HEK293 (cell line): ENCODE measurements at regions not wholly inside any gene's neighbourhood (a gene's known extent, or its start where the extent isn't known, plus 50 kb on each side); places are given as distances from the start of the nearest gene placed in this dataset.
A peak's percentile ranks its signal among the peaks of the same experiment; 100 is the strongest.

ENCODE experiments used
- CTCF ChIA-PET: fragments of 350-600 bp; formaldehyde crosslinking; extraction: SDS; loops from one replicate; lab custom pipeline; 2021; ENCODE audit warnings: antibody characterized with exemption; lab: Yijun Ruan, JAX
- POLR2A ChIA-PET: fragments of 300-600 bp; formaldehyde crosslinking; extraction: SDS; loops from one replicate; lab custom pipeline; 2020; ENCODE audit warnings: antibody characterized with exemption, inconsistent platforms; lab: Yijun Ruan, JAX
- H3K27ac ChIP-seq: fragments of 200-500 bp; sonication (Bioruptor generic); 2 replicates; pipeline ENCODE4 v1.5.1; 2014; ENCODE audit warnings: low read depth, low read length, control low read depth, inconsistent platforms; ENCODE audit errors: extremely low read depth
- H3K36me3 ChIP-seq, 2 experiments: fragments of 200-500 bp in 1 of 2; sonication (Bioruptor generic) in 1 of 2; 1 replicate in 1 of 2; 2 replicates in 1 of 2; pipeline ENCODE4 v1.5.1; 2014 to 2017; ENCODE audit warnings: inconsistent platforms in 2 of 2, low read length in 2 of 2; ENCODE audit not compliant: control insufficient read depth in 2 of 2, insufficient read depth in 1 of 2
- H3K4me1 ChIP-seq: fragments of 200-500 bp; sonication (Bioruptor generic); 2 replicates; pipeline ENCODE4 v1.5.1; 2014; ENCODE audit warnings: mild to moderate bottlenecking, low read length, inconsistent platforms; ENCODE audit not compliant: control insufficient read depth, insufficient read depth
- H3K4me3 ChIP-seq: 2 replicates; pipeline ENCODE4 v1.5.1; 2011; ENCODE audit warnings: low read depth, mild to moderate bottlenecking, control low read depth, low read length, moderate library complexity
- H3K9me3 ChIP-seq: fragments of 200-500 bp; sonication (Bioruptor generic); 2 replicates; pipeline ENCODE4 v1.5.1; 2014; ENCODE audit warnings: low read depth, low read length, inconsistent platforms; ENCODE audit not compliant: control insufficient read depth, insufficient read depth
- HOXD13 ChIP-seq: sonication (generic); formaldehyde crosslinking; IDR thresholded peaks from 2 replicates; pipeline ENCODE4 v1.8.0; 2022; ENCODE audit warnings: missing genetic modification reagents, borderline replicate concordance
- KLF7 ChIP-seq: fragments of 450-650 bp; formaldehyde crosslinking; IDR thresholded peaks from 2 replicates; pipeline ENCODE4 v1.5.1; 2016; ENCODE audit warnings: missing biosample characterization, missing genetic modification characterization, borderline replicate concordance
- YY2 ChIP-seq: fragments of 450-650 bp; formaldehyde crosslinking; IDR thresholded peaks from 2 replicates; pipeline ENCODE4 v1.5.1; 2016; ENCODE audit warnings: missing biosample characterization, missing genetic modification characterization
- ZNF138 ChIP-seq: fragments of 450-650 bp; formaldehyde crosslinking; IDR thresholded peaks from 2 replicates; pipeline ENCODE4 v1.5.1; 2016; ENCODE audit warnings: missing biosample characterization, missing genetic modification characterization, borderline replicate concordance
- ZNF174 ChIP-seq: fragments of 450-650 bp; formaldehyde crosslinking; IDR thresholded peaks from 2 replicates; pipeline ENCODE4 v1.5.0; 2017; ENCODE audit warnings: missing biosample characterization, mild to moderate bottlenecking, missing genetic modification characterization
- ZNF175 ChIP-seq: fragments of 450-650 bp; formaldehyde crosslinking; IDR thresholded peaks from 2 replicates; pipeline ENCODE4 v1.5.1; 2016; ENCODE audit warnings: missing biosample characterization, missing genetic modification characterization
- ZNF202 ChIP-seq: fragments of 450-650 bp; formaldehyde crosslinking; IDR thresholded peaks from 2 replicates; pipeline ENCODE4 v1.5.1; 2016; ENCODE audit warnings: missing biosample characterization, missing genetic modification characterization, borderline replicate concordance
- ZNF239 ChIP-seq: fragments of 450-650 bp; formaldehyde crosslinking; IDR thresholded peaks from 2 replicates; pipeline ENCODE4 v1.5.1; 2016; ENCODE audit warnings: missing biosample characterization, missing genetic modification characterization
- ZNF335 ChIP-seq: fragments of 450-650 bp; formaldehyde crosslinking; conservative IDR thresholded peaks from 2 replicates; pipeline ENCODE4 v1.5.1; 2016; ENCODE audit warnings: missing biosample characterization, missing genetic modification characterization
- ZNF366 ChIP-seq: fragments of 450-650 bp; formaldehyde crosslinking; conservative IDR thresholded peaks from 2 replicates; pipeline ENCODE4 v1.5.1; 2016; ENCODE audit warnings: missing biosample characterization, missing genetic modification characterization
- ZNF391 ChIP-seq: fragments of 450-650 bp; formaldehyde crosslinking; IDR thresholded peaks from 2 replicates; pipeline ENCODE4 v1.5.1; 2016; ENCODE audit warnings: low read depth, missing biosample characterization, missing genetic modification characterization, borderline replicate concordance
- ZNF501 ChIP-seq: fragments of 450-650 bp; formaldehyde crosslinking; IDR thresholded peaks from 2 replicates; pipeline ENCODE4 v1.5.1; 2016; ENCODE audit warnings: missing biosample characterization, missing genetic modification characterization
- ZNF529 ChIP-seq: fragments of 450-650 bp; formaldehyde crosslinking; IDR thresholded peaks from 2 replicates; pipeline ENCODE4 v1.5.1; 2017; ENCODE audit warnings: missing genetic modification characterization, missing biosample characterization; ENCODE audit not compliant: insufficient replicate concordance
- ZNF555 ChIP-seq: fragments of 450-650 bp; formaldehyde crosslinking; conservative IDR thresholded peaks from 2 replicates; pipeline ENCODE4 v1.5.1; 2017; ENCODE audit warnings: missing biosample characterization, mild to moderate bottlenecking, missing genetic modification characterization, inconsistent platforms
- ZNF600 ChIP-seq: fragments of 450-650 bp; formaldehyde crosslinking; IDR thresholded peaks from 2 replicates; pipeline ENCODE4 v1.5.1; 2016; ENCODE audit warnings: missing biosample characterization, missing genetic modification characterization
- ZNF610 ChIP-seq: fragments of 450-650 bp; formaldehyde crosslinking; IDR thresholded peaks from 2 replicates; pipeline ENCODE4 v1.5.1; 2016; ENCODE audit warnings: missing biosample characterization, missing genetic modification characterization, borderline replicate concordance
- ZNF623 ChIP-seq: fragments of 450-650 bp; formaldehyde crosslinking; IDR thresholded peaks from 2 replicates; pipeline ENCODE4 v1.5.1; 2016; ENCODE audit warnings: missing biosample characterization, missing genetic modification characterization
- ZNF707 ChIP-seq: fragments of 450-650 bp; formaldehyde crosslinking; IDR thresholded peaks from 2 replicates; pipeline ENCODE4 v1.5.1; 2016; ENCODE audit warnings: missing biosample characterization, missing genetic modification characterization
- ZNF843 ChIP-seq: fragments of 450-650 bp; formaldehyde crosslinking; IDR thresholded peaks from 2 replicates; pipeline ENCODE4 v1.5.1; 2016; ENCODE audit warnings: missing biosample characterization, missing genetic modification characterization
- ZXDB ChIP-seq: fragments of 450-650 bp; formaldehyde crosslinking; IDR thresholded peaks from 2 replicates; pipeline ENCODE4 v1.5.1; 2016; ENCODE audit warnings: missing biosample characterization, missing genetic modification characterization
- TF ChIP-seq, protein P1 (sequence below): fragments of 450-650 bp; formaldehyde crosslinking; IDR thresholded peaks from 2 replicates; pipeline ENCODE4 v1.5.1; 2016; ENCODE audit warnings: missing biosample characterization, missing genetic modification characterization
- TF ChIP-seq, protein P2 (sequence below): fragments of 450-650 bp; formaldehyde crosslinking; IDR thresholded peaks from 2 replicates; pipeline ENCODE4 v1.5.1; 2016; ENCODE audit warnings: missing biosample characterization, missing genetic modification characterization, low read depth
- TF ChIP-seq, protein P3 (sequence below): fragments of 450-650 bp; formaldehyde crosslinking; IDR thresholded peaks from 2 replicates; pipeline ENCODE4 v1.5.1; 2016; ENCODE audit warnings: missing biosample characterization, missing genetic modification characterization
- TF ChIP-seq, protein P4 (sequence below): fragments of 450-650 bp; formaldehyde crosslinking; IDR thresholded peaks from 2 replicates; pipeline ENCODE4 v1.5.1; 2017; ENCODE audit warnings: missing biosample characterization, missing genetic modification characterization

DNA sequence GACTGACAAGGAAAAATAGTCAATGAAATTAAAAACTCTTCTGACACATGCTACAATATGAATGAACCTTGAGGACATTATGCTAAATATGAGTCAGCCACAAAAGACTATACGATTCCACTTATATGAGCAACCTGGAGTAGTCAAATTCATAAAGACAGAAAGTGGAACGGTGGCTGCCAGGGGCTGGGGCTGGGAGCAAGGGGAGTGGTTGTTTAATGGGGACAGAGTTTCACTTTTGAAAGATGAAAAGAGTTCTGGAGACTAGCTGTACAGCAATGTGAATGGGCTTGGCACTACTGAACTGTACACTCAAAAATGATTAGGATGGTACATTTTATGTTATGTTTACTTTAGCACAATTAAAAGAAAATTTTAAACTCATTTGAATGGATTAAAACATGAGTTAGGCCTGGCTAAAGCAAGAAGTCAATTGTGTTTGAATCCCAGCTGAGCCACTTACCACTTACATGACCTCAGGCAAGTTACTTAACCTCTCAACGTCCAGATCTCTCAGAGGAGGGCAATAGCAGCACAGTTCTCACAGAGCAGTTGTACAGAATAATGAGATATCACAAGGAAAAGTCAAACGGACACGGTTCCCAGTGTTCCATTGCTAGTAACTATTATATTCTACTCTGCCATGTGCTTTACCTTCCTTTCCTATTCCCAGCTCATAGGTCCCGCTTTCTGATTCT, 102.5 kb downstream of the SPTSSA start:
- Histone ChIP-seq H3K9me3 (no peaks in the 10 kb centered on the region), H3K4me1 (no peaks in the 10 kb centered on the region), H3K4me3 (no peak overlapping the region), H3K27ac (no peak overlapping the region), H3K36me3 (no peaks in the 10 kb centered on the region)
- no peak for TF ChIP-seq ZNF843
- 0 out of 2 replicates have a peak, but pooled peaks have one; percentile 13 for TF ChIP-seq ZNF610 (tag by site-specific recombination)
- ChIA-PET POLR2A (interaction anchor here (0.5 kb wide), 1 partner anchor 128 kb away, joined by 6 read pairs; no protein-coding TSS in a partner anchor), CTCF (interaction anchor here (2.5 kb wide), 1 partner anchor 28 kb away, joined by 10 read pairs; no protein-coding TSS in a partner anchor)

DNA sequence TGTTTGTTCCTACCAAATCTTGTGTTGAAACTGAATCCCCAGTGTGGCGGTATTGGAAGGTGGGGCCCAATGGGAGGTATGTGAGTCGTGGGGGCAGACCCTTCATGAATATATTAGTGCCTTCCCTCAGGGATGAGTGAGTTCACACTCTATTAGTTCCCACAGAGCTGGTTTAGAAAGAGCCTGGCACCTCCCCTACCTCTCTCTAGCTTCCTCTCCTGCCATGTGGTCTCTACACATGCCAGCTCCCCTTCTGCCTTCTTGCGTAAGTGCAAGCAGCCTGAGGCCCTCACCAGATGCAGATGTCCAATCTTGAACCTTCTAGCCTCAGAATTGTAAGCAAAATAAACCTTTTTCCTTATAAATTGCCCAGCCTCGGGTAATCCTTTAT, 105.8 kb downstream of the SPTSSA start:
- CTCF ChIA-PET, result interaction anchor here (0.6 to 2.2 kb wide), 3 partner anchors 16 to 33 kb away, joined by 3 to 7 read pairs (median 3); no protein-coding TSS in a partner anchor
- H3K4me3 ChIP-seq, result no peak overlapping the region
- H3K9me3 ChIP-seq, result no peaks in the 10 kb centered on the region
- no peaks in the 10 kb centered on the region for H3K36me3 ChIP-seq
- no peak overlapping the region for H3K27ac ChIP-seq
- no peaks in the 10 kb centered on the region for H3K4me1 ChIP-seq
- no peak for TF ChIP-seq ZNF707 (tag by site-specific recombination)
- TF ChIP-seq, protein P1, sequence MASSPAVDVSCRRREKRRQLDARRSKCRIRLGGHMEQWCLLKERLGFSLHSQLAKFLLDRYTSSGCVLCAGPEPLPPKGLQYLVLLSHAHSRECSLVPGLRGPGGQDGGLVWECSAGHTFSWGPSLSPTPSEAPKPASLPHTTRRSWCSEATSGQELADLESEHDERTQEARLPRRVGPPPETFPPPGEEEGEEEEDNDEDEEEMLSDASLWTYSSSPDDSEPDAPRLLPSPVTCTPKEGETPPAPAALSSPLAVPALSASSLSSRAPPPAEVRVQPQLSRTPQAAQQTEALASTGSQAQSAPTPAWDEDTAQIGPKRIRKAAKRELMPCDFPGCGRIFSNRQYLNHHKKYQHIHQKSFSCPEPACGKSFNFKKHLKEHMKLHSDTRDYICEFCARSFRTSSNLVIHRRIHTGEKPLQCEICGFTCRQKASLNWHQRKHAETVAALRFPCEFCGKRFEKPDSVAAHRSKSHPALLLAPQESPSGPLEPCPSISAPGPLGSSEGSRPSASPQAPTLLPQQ, result no peak
- no peak for TF ChIP-seq ZNF335 (tag by site-specific recombination)
- no peak for TF ChIP-seq ZNF501 (tag by site-specific recombination)
- TF ChIP-seq ZNF600 (tag by site-specific recombination), result no peak
- no peak for TF ChIP-seq ZNF623 (tag by site-specific recombination)
- TF ChIP-seq, protein P2, sequence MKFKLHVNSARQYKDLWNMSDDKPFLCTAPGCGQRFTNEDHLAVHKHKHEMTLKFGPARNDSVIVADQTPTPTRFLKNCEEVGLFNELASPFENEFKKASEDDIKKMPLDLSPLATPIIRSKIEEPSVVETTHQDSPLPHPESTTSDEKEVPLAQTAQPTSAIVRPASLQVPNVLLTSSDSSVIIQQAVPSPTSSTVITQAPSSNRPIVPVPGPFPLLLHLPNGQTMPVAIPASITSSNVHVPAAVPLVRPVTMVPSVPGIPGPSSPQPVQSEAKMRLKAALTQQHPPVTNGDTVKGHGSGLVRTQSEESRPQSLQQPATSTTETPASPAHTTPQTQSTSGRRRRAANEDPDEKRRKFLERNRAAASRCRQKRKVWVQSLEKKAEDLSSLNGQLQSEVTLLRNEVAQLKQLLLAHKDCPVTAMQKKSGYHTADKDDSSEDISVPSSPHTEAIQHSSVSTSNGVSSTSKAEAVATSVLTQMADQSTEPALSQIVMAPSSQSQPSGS, result no peak
- no peak for TF ChIP-seq ZNF366 (tag by site-specific recombination)
- POLR2A ChIA-PET, result no interaction called here

DNA sequence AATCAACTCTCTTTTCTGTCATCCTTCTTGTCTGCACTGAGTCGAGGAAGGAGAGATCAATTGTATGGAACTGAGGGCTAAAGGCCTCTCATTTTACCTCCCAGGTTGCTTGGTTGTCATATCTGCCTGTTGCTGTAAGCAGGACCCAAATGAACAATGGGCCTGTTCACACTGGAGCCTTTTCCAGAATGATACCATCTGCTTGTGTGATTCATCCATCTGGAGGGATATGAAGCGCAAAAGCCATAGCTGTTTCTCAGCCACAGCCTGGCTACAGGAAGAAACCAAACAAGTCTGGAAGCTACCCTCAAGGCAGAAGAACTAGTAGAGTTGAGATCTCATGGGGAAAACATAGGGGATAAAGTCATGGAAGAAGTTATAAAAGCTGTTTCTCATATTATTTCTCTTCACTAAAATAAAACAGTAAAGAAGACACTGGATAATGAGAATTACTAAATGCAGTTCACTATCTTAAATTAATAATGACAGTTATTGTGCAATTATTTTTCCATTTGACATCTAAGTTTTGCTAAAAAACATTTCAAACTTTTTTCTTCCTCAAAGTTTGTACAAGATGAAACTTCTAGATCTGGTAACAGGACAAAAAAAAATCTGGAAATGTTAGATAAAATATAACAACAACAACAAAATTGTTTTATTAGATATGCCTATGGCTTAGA, 106.3 kb downstream of the SPTSSA start:
- TF ChIP-seq ZNF174 (tag by site-specific recombination) (no peak), HOXD13 (CRISPR knock-in tag) (no peak), ZNF202 (no peak), ZNF366 (tag by site-specific recombination) (no peak), ZNF391 (tag by site-specific recombination) (no peak), ZNF138 (tag by site-specific recombination) (no peak), ZNF529 (tag by site-specific recombination) (no peak), ZNF175 (tag by site-specific recombination) (no peak), ZNF239 (no peak), ZNF555 (tag by site-specific recombination) (no peak), KLF7 (tag by site-specific recombination) (no peak), YY2 (tag by site-specific recombination) (no peak), ZXDB (tag by site-specific recombination) (no peak)
- TF ChIP-seq, protein P3, sequence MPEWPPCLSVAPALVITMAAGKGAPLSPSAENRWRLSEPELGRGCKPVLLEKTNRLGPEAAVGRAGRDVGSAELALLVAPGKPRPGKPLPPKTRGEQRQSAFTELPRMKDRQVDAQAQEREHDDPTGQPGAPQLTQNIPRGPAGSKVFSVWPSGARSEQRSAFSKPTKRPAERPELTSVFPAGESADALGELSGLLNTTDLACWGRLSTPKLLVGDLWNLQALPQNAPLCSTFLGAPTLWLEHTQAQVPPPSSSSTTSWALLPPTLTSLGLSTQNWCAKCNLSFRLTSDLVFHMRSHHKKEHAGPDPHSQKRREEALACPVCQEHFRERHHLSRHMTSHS (tag by site-specific recombination), result no peak
- TF ChIP-seq, protein P4, sequence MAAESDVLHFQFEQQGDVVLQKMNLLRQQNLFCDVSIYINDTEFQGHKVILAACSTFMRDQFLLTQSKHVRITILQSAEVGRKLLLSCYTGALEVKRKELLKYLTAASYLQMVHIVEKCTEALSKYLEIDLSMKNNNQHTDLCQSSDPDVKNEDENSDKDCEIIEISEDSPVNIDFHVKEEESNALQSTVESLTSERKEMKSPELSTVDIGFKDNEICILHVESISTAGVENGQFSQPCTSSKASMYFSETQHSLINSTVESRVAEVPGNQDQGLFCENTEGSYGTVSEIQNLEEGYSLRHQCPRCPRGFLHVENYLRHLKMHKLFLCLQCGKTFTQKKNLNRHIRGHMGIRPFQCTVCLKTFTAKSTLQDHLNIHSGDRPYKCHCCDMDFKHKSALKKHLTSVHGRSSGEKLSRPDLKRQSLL (tag by site-specific recombination), result no peak
- Histone ChIP-seq H3K4me3 (no peak overlapping the region), H3K27ac (no peak overlapping the region), H3K9me3 (no peaks in the 10 kb centered on the region), H3K4me1 (no peaks in the 10 kb centered on the region), H3K36me3 (no peaks in the 10 kb centered on the region)
- ChIA-PET CTCF (interaction anchor here (0.6 to 2.2 kb wide), 3 partner anchors 16 to 33 kb away, joined by 3 to 7 read pairs (median 3); no protein-coding TSS in a partner anchor), POLR2A (no interaction called here)
